ENCODE measurements at regions not wholly inside any gene's neighbourhood (a gene's known extent, or its start where the extent isn't known, plus 50 kb on each side); places are given as distances from the start of the nearest gene placed in this dataset.

DNA sequence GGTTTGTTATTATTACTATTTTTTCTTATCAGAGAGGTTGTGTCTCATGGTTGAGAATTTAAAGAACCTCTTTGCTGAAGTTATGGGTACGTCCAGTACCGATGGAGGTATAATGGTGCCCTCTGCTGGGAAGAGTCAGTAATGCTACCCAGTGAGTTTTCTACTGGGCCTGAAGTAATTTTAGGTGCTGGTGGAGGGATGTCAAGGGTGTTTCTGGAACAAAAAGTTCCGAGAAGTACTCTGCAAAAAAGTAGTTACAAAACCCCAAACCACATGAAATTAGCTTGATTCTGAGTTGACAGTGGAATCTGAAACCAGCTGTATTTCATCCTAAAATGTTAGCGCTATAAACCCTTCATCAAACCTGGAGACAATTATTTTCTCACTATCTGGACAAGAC lies 102.5 kb upstream of the MID1 start:
- Histone ChIP-seq H3K79me2 (ENCODE audit: low read depth) (no peaks in the 10 kb centered on the region), H3F3A (ENCODE audit: low read depth) (no peaks in the 10 kb centered on the region), H3K27me3 (no peaks in the 10 kb centered on the region), H3K36me3 (no peaks in the 10 kb centered on the region), H3K27ac (no peak overlapping the region), H3K9me3 (ENCODE audit: low read depth) (no peaks in the 10 kb centered on the region), H3K9ac (no peak overlapping the region), H4K20me1 (ENCODE audit: low read depth) (no peaks in the 10 kb centered on the region), H3K4me2 (no peak overlapping the region), H2AFZ (replicated peaks) (peak overlapping the region; percentile 67), H3K4me3 (no peak overlapping the region), H3K4me1 (peaks cover 3% of the 10 kb centered on the region)
- TF ChIP-seq EZH2phosphoT487 (IDR thresholded peaks at IDR 0.05) = no peak
- TF ChIP-seq, protein P1, sequence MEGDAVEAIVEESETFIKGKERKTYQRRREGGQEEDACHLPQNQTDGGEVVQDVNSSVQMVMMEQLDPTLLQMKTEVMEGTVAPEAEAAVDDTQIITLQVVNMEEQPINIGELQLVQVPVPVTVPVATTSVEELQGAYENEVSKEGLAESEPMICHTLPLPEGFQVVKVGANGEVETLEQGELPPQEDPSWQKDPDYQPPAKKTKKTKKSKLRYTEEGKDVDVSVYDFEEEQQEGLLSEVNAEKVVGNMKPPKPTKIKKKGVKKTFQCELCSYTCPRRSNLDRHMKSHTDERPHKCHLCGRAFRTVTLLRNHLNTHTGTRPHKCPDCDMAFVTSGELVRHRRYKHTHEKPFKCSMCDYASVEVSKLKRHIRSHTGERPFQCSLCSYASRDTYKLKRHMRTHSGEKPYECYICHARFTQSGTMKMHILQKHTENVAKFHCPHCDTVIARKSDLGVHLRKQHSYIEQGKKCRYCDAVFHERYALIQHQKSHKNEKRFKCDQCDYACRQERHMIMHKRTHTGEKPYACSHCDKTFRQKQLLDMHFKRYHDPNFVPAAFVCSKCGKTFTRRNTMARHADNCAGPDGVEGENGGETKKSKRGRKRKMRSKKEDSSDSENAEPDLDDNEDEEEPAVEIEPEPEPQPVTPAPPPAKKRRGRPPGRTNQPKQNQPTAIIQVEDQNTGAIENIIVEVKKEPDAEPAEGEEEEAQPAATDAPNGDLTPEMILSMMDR (IDR thresholded peaks at IDR 0.05) = peak; percentile 76
- no peak for TF ChIP-seq EZH2 (IDR thresholded peaks at IDR 0.05)
- Mint-ChIP-seq H3K9me3 (peaks cover 4% of the 10 kb centered on the region), H3K36me3 (no peaks in the 10 kb centered on the region), H3K4me1 (peaks cover 28% of the 10 kb centered on the region), H3K27ac (peak overlapping the region; percentile 59), H3K27me3 (ENCODE audit: insufficient read depth, low read depth) (no peaks in the 10 kb centered on the region), H3K4me3 (no peak overlapping the region)
- peak; percentile 54 for DNase-seq (ENCODE audit: low spot score)

DNA sequence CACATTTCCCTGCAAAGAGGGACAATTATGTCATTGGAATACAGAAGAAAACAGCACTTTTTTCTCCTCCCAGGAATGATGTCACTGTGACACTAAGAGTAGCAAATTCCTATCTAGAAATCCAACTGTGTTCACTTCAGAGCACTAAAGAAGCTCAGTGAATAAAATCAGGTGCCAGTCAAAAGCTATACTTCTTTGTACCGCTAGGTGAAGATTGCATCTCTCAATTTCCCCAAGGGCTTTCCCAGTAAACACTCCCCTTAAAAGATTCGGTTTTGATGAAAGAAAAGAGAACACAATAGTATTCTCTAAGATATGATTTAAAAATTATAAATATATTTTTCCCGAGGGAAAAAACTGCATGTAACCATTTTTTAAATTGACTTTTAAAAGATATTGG lies 104.7 kb upstream of the MID1 start:
- no peaks in the 10 kb centered on the region for H4K20me1 ChIP-seq (ENCODE audit: low read depth)
- H3K27me3 ChIP-seq = no peaks in the 10 kb centered on the region
- peaks cover 42% of the 10 kb centered on the region for H3K4me1 Mint-ChIP-seq
- no peaks in the 10 kb centered on the region for H3K9me3 Mint-ChIP-seq
- H3K27me3 Mint-ChIP-seq (ENCODE audit: insufficient read depth, low read depth) = no peaks in the 10 kb centered on the region
- H3K4me3 Mint-ChIP-seq = no peak overlapping the region
- H3K79me2 ChIP-seq (ENCODE audit: low read depth) = no peaks in the 10 kb centered on the region
- no peak overlapping the region for H3K27ac ChIP-seq
- no peaks in the 10 kb centered on the region for H3K36me3 ChIP-seq
- TF ChIP-seq, protein P1 (IDR thresholded peaks at IDR 0.05) = peak; percentile 42
- TF ChIP-seq EZH2phosphoT487 (IDR thresholded peaks at IDR 0.05) = no peak
- no peak for TF ChIP-seq EZH2 (IDR thresholded peaks at IDR 0.05)
- peaks cover 12% of the 10 kb centered on the region for H3K4me1 ChIP-seq
- DNase-seq (ENCODE audit: low spot score) = peak; percentile 16
- H3K27ac Mint-ChIP-seq = peak overlapping the region; percentile 86
- H3K4me3 ChIP-seq = no peak overlapping the region
- H3K4me2 ChIP-seq = no peak overlapping the region
- H3F3A ChIP-seq (ENCODE audit: low read depth) = peaks cover 12% of the 10 kb centered on the region
- no peaks in the 10 kb centered on the region for H3K9me3 ChIP-seq (ENCODE audit: low read depth)
- H3K9ac ChIP-seq = no peak overlapping the region
- no peaks in the 10 kb centered on the region for H3K36me3 Mint-ChIP-seq
- no peak overlapping the region for H2AFZ ChIP-seq (replicated peaks)

DNA sequence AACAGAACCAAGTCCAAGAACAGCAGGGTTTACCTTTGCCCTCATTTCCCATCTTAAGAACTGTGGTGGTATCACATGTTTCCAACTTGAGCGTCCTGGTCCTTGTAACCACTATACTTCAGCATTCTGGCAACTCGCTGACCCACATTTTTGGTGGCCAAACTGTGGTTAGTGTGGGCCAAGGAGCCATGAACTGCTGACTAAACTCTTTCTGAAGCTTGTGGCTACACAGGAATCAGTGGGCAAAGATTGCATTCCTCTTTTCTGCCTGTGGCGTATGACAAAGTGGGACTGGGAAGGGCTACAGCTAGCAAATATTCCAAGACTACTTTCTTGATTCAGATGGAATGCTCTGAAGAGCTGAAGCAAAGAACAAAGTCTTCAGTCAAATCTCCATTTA lies 106.3 kb upstream of the MID1 start:
- H3K4me3 ChIP-seq = no peak overlapping the region
- Mint-ChIP-seq H3K27ac (peak overlapping the region; percentile 37), H3K36me3 (peaks cover 4% of the 10 kb centered on the region), H3K4me1 (peaks cover 42% of the 10 kb centered on the region), H3K4me3 (no peak overlapping the region), H3K9me3 (peaks cover 5% of the 10 kb centered on the region), H3K27me3 (ENCODE audit: insufficient read depth, low read depth) (no peaks in the 10 kb centered on the region)
- H3K27ac ChIP-seq = no peak overlapping the region
- H3K27me3 ChIP-seq = no peaks in the 10 kb centered on the region
- no peaks in the 10 kb centered on the region for H4K20me1 ChIP-seq (ENCODE audit: low read depth)
- H3K36me3 ChIP-seq = no peaks in the 10 kb centered on the region
- H3K79me2 ChIP-seq (ENCODE audit: low read depth) = no peaks in the 10 kb centered on the region
- no peak overlapping the region for H3K9ac ChIP-seq
- H3K4me2 ChIP-seq = no peak overlapping the region
- H3F3A ChIP-seq (ENCODE audit: low read depth) = peaks cover 12% of the 10 kb centered on the region
- no peaks in the 10 kb centered on the region for H3K9me3 ChIP-seq (ENCODE audit: low read depth)
- TF ChIP-seq EZH2phosphoT487 (IDR thresholded peaks at IDR 0.05) (no peak), EZH2 (IDR thresholded peaks at IDR 0.05) (no peak)
- TF ChIP-seq, protein P1 (IDR thresholded peaks at IDR 0.05) = no peak
- no peak for DNase-seq (ENCODE audit: low spot score)
- H2AFZ ChIP-seq (replicated peaks) = no peak overlapping the region
- H3K4me1 ChIP-seq = peaks cover 12% of the 10 kb centered on the region

Data from neural progenitor cell (in vitro differentiated cells).